Mesendoderm (in vitro differentiated cells): ENCODE measurements at regions not wholly inside any gene's neighbourhood (a gene's known extent, or its start where the extent isn't known, plus 50 kb on each side); places are given as distances from the start of the nearest gene placed in this dataset.

Source experiments
- DNase-seq: peaks from one replicate; pipeline ENCODE4 v3.0.0; 2013
- H2AK5ac ChIP-seq: 2 replicates; pipeline ENCODE4 v1.6.1; 2013; ENCODE audit warnings: low read length, inconsistent platforms
- H2BK120ac ChIP-seq: 2 replicates; pipeline ENCODE4 v1.6.1; 2013; ENCODE audit warnings: low read depth, mild to moderate bottlenecking, low read length, moderate library complexity, mixed read lengths
- H2BK15ac ChIP-seq: replicated peaks from 2 replicates; pipeline ENCODE4 v1.6.1; 2013; ENCODE audit warnings: low read depth, mild to moderate bottlenecking, moderate library complexity
- H2BK5ac ChIP-seq: 2 replicates; pipeline ENCODE4 v1.6.1; 2013; ENCODE audit warnings: low read length, inconsistent platforms
- H3K18ac ChIP-seq: 2 replicates; pipeline ENCODE4 v1.6.1; 2013; ENCODE audit warnings: mild to moderate bottlenecking, low read length, mixed read lengths
- H3K23ac ChIP-seq: one replicate; pipeline ENCODE4 v1.6.1; 2013; ENCODE audit warnings: low read length
- H3K27ac ChIP-seq: 2 replicates; pipeline ENCODE4 v1.5.1; 2013; ENCODE audit warnings: low read depth, mild to moderate bottlenecking, inconsistent platforms, low read length, moderate library complexity
- H3K27me3 ChIP-seq: 2 replicates; pipeline ENCODE4 v1.6.1; 2013; ENCODE audit warnings: low read length, control low read depth, mild to moderate bottlenecking, inconsistent platforms; ENCODE audit not compliant: insufficient read depth, poor library complexity
- H3K36me3 ChIP-seq: 2 replicates; pipeline ENCODE4 v1.6.1; 2013; ENCODE audit warnings: low read length, inconsistent platforms; ENCODE audit not compliant: control insufficient read depth, insufficient read depth
- H3K4ac ChIP-seq: one replicate; pipeline ENCODE4 v1.6.1; 2013; ENCODE audit warnings: low read depth, mild to moderate bottlenecking, low read length, moderate library complexity
- H3K4me1 ChIP-seq: 2 replicates; pipeline ENCODE4 v1.6.1; 2013; ENCODE audit warnings: low read depth, low read length, inconsistent platforms; ENCODE audit not compliant: control insufficient read depth
- H3K4me2 ChIP-seq: 2 replicates; pipeline ENCODE4 v1.6.1; 2013; ENCODE audit warnings: low read length
- H3K4me3 ChIP-seq: 2 replicates; pipeline ENCODE4 v1.5.1; 2013; ENCODE audit warnings: mild to moderate bottlenecking, low read length
- H3K56ac ChIP-seq: one replicate; pipeline ENCODE4 v1.6.1; 2013; ENCODE audit warnings: low read length
- H3K79me1 ChIP-seq: 2 replicates; pipeline ENCODE4 v1.6.1; 2013; ENCODE audit warnings: low read length, inconsistent platforms
- H3K79me2 ChIP-seq: 2 replicates; pipeline ENCODE4 v1.6.1; 2013; ENCODE audit warnings: mild to moderate bottlenecking, low read length; ENCODE audit not compliant: control insufficient read depth, insufficient read depth
- H3K9ac ChIP-seq: 2 replicates; pipeline ENCODE4 v1.6.1; 2013; ENCODE audit warnings: low read length, inconsistent platforms
- H4K5ac ChIP-seq: one replicate; pipeline ENCODE4 v1.6.1; 2013; ENCODE audit warnings: low read length
- H4K8ac ChIP-seq: one replicate; pipeline ENCODE4 v1.6.1; 2013; ENCODE audit warnings: low read depth, mild to moderate bottlenecking, control low read depth, low read length, moderate library complexity
- WGBS: extraction: QIAGEN DNeasy Blood & Tissue Kit; methylation state at CpG from one replicate; pipeline ENCODE4 v1.1.7; 2013; ENCODE audit warnings: low lambda C conversion rate, missing lambda C conversion rate; ENCODE audit not compliant: insufficient coverage; ENCODE audit errors: extremely low coverage; 5-methylcytosine and 5-hydroxymethylcytosine counted together

DNA sequence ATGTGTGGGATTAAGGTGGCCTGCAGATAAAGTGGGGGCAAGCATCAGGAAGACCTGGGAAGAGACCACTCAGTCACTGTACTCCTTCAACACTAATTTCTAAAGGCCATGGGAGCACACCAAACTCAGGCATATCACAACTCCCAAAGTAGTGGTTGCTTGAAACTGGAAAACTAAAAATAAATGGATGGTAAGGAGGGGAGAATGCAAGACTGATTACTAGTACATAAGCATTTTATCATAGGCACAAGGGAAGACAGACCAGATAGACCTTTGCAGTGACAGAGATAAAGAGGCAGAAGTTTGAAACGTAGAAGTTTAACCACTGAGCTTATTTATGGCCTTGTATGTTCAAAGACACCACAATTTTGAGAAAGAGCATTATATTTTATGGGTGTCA is 1098.1 kb upstream of the CELF4 start:
- H3K18ac ChIP-seq = no peak overlapping the region
- H3K56ac ChIP-seq = no peak overlapping the region
- no peaks in the 10 kb centered on the region for H3K4me1 ChIP-seq
- no peaks in the 10 kb centered on the region for H3K79me1 ChIP-seq
- H2BK15ac ChIP-seq = no peak overlapping the region
- H4K8ac ChIP-seq = no peak overlapping the region
- H2BK120ac ChIP-seq = no peak overlapping the region
- H2AK5ac ChIP-seq = no peak overlapping the region
- WGBS = no CpG with 5 or more reads among the region's 1 CpG
- H3K79me2 ChIP-seq = no peaks in the 10 kb centered on the region
- H3K23ac ChIP-seq = no peak overlapping the region
- no peak overlapping the region for H3K4ac ChIP-seq
- H3K4me3 ChIP-seq = no peak overlapping the region
- H2BK5ac ChIP-seq = no peak overlapping the region
- no peaks in the 10 kb centered on the region for H3K36me3 ChIP-seq
- H3K4me2 ChIP-seq = no peak overlapping the region
- H3K9ac ChIP-seq = no peak overlapping the region
- no peak overlapping the region for H3K27ac ChIP-seq
- H4K5ac ChIP-seq = no peak overlapping the region
- no peak for DNase-seq
- no peaks in the 10 kb centered on the region for H3K27me3 ChIP-seq

DNA sequence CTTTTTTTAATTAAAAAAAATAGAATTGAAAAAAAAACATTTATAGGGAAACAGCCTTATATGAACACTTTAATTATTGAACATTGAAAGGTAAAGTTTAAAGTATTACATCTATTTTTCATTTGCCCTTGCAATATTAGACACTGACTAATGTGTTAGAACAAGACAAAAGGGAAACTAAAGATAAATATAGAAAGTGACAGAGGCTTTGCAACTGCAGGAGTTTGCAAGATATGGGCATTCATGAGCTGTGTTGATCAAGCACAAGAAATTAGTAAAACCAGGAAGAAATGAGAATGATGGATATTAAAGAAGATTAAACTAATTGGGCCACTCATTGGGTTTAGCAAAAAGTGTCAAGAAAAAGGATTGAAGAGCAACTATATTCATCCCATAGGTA is 1097.7 kb upstream of the CELF4 start:
- no peak overlapping the region for H3K27ac ChIP-seq
- H3K23ac ChIP-seq = no peak overlapping the region
- H2BK5ac ChIP-seq = no peak overlapping the region
- no peak overlapping the region for H3K4ac ChIP-seq
- H2AK5ac ChIP-seq = no peak overlapping the region
- no peak overlapping the region for H3K4me2 ChIP-seq
- H3K27me3 ChIP-seq = no peaks in the 10 kb centered on the region
- no peaks in the 10 kb centered on the region for H3K36me3 ChIP-seq
- H4K8ac ChIP-seq = no peak overlapping the region
- H3K79me1 ChIP-seq = no peaks in the 10 kb centered on the region
- no peak overlapping the region for H4K5ac ChIP-seq
- H3K9ac ChIP-seq = no peak overlapping the region
- H3K4me3 ChIP-seq = no peak overlapping the region
- no peak overlapping the region for H2BK120ac ChIP-seq
- H3K4me1 ChIP-seq = no peaks in the 10 kb centered on the region
- no peak overlapping the region for H2BK15ac ChIP-seq
- DNase-seq = no peak
- H3K56ac ChIP-seq = no peak overlapping the region
- no peaks in the 10 kb centered on the region for H3K79me2 ChIP-seq
- H3K18ac ChIP-seq = no peak overlapping the region

DNA sequence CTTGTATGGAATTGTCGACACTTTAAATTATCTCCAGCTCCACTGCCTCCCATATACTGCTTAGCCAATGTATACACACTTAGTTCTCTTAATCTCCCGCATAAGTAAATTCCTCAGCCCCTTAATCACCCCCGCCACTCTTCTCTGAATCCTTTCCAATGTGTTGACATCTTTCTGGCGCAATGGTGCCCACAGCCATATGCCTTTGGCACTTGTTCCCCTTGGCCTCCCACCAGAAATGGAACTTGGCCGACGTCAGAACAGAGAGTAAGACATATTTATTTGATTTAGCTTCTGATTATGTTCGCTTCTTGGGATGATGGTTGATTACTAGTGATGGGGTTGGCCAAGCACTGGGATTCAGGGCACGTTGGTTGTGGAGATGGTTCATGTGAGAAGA is 1089.3 kb upstream of the CELF4 start:
- H3K27me3 ChIP-seq = no peaks in the 10 kb centered on the region
- H4K5ac ChIP-seq = no peak overlapping the region
- no peaks in the 10 kb centered on the region for H3K4me1 ChIP-seq
- H3K4me3 ChIP-seq = no peak overlapping the region
- no peak overlapping the region for H2BK120ac ChIP-seq
- no peak overlapping the region for H3K18ac ChIP-seq
- H3K23ac ChIP-seq = no peak overlapping the region
- no peak overlapping the region for H3K9ac ChIP-seq
- H3K4ac ChIP-seq = no peak overlapping the region
- H2BK5ac ChIP-seq = no peak overlapping the region
- H3K56ac ChIP-seq = no peak overlapping the region
- no peak overlapping the region for H3K4me2 ChIP-seq
- no peaks in the 10 kb centered on the region for H3K36me3 ChIP-seq
- no peak overlapping the region for H3K27ac ChIP-seq
- DNase-seq = no peak
- H2BK15ac ChIP-seq = no peak overlapping the region
- H4K8ac ChIP-seq = no peak overlapping the region
- H2AK5ac ChIP-seq = no peak overlapping the region
- no CpG with 5 or more reads among the region's 8 CpGs for WGBS
- H3K79me2 ChIP-seq = no peaks in the 10 kb centered on the region
- H3K79me1 ChIP-seq = no peaks in the 10 kb centered on the region

DNA sequence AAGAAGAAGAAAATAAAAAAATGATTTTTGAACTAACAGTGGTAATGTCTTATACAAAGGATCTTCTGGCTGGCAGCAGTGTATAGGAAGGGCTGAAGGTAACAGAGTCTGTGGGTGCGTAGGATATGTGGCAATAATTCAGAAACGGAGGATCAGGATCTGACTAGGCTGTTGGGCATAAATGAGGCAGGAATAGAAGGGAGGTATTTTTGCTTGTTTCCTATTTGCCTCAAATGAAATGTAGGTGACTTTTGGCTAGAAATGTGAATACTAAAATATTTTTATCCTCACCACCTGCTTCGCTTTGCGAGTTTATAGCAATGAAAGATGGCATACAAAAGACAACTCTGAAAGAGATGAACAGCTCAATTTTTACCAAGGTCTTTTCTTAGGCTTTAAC is 1086.1 kb upstream of the CELF4 start:
- no peak overlapping the region for H3K56ac ChIP-seq
- no peak overlapping the region for H3K27ac ChIP-seq
- H2AK5ac ChIP-seq = no peak overlapping the region
- no peak overlapping the region for H3K23ac ChIP-seq
- no CpG with 5 or more reads among the region's 4 CpGs for WGBS
- H2BK120ac ChIP-seq = no peak overlapping the region
- H3K9ac ChIP-seq = no peak overlapping the region
- no peaks in the 10 kb centered on the region for H3K79me2 ChIP-seq
- no peak overlapping the region for H3K18ac ChIP-seq
- no peaks in the 10 kb centered on the region for H3K27me3 ChIP-seq
- no peak overlapping the region for H2BK15ac ChIP-seq
- H4K5ac ChIP-seq = no peak overlapping the region
- no peak for DNase-seq
- no peaks in the 10 kb centered on the region for H3K79me1 ChIP-seq
- no peaks in the 10 kb centered on the region for H3K4me1 ChIP-seq
- no peak overlapping the region for H3K4ac ChIP-seq
- H3K4me3 ChIP-seq = no peak overlapping the region
- no peak overlapping the region for H2BK5ac ChIP-seq
- H3K36me3 ChIP-seq = no peaks in the 10 kb centered on the region
- H4K8ac ChIP-seq = no peak overlapping the region
- no peak overlapping the region for H3K4me2 ChIP-seq

DNA sequence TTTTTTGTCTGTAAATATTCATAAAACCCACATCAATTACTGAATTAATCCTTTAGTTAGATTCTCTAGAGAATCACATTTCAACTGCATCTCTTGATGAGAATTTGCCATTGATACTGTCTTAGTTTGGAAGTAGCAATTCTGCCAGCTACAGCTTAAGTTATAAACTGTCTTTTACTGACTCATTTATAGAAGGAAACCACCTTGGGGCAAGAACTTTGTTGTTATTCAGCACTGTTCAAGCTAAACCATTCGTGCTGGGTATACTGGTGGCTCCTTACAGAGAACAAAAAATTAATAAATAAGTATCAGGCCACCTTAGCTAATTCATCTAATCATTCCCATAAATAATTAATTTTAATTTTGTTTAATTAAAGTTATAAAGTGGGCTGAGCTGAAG is 1082.6 kb upstream of the CELF4 start:
- no peak for DNase-seq
- H3K4me2 ChIP-seq = no peak overlapping the region
- no peak overlapping the region for H3K18ac ChIP-seq
- no peak overlapping the region for H2BK120ac ChIP-seq
- H2BK15ac ChIP-seq = no peak overlapping the region
- H3K9ac ChIP-seq = no peak overlapping the region
- no peaks in the 10 kb centered on the region for H3K79me1 ChIP-seq
- no peak overlapping the region for H3K27ac ChIP-seq
- no peak overlapping the region for H3K23ac ChIP-seq
- no peak overlapping the region for H3K4ac ChIP-seq
- H3K36me3 ChIP-seq = no peaks in the 10 kb centered on the region
- no peak overlapping the region for H4K8ac ChIP-seq
- H3K79me2 ChIP-seq = no peaks in the 10 kb centered on the region
- H2BK5ac ChIP-seq = no peak overlapping the region
- WGBS = no CpG with 5 or more reads among the region's 1 CpG
- H2AK5ac ChIP-seq = no peak overlapping the region
- no peak overlapping the region for H4K5ac ChIP-seq
- H3K4me3 ChIP-seq = no peak overlapping the region
- H3K27me3 ChIP-seq = no peaks in the 10 kb centered on the region
- H3K56ac ChIP-seq = no peak overlapping the region
- H3K4me1 ChIP-seq = no peaks in the 10 kb centered on the region

DNA sequence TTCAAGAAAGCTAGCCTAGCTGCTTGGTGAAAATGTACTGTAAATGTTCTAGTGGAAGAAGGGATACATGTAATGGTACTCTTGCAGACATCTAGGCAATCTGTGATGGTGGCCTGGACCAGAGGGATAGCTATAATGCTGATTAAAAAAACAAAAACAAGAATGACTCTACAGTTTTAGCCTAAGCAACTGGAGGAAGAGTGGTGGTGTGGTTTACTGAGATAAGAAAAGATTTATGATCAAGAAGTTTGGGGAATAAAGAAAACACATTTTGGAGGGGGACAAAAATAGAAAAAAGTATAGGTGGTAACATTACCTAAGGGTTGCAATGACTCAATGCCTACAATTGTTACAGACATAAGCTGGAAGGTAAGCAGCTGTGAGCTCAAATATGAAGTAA is 1080.7 kb upstream of the CELF4 start:
- Histone ChIP-seq H3K23ac (no peak overlapping the region), H3K79me1 (no peaks in the 10 kb centered on the region), H4K8ac (no peak overlapping the region), H3K4me1 (no peaks in the 10 kb centered on the region), H3K4me2 (no peak overlapping the region), H3K36me3 (no peaks in the 10 kb centered on the region), H4K5ac (no peak overlapping the region), H2BK120ac (no peak overlapping the region), H3K18ac (no peak overlapping the region), H3K4me3 (no peak overlapping the region), H3K56ac (no peak overlapping the region), H3K9ac (no peak overlapping the region), H3K27ac (no peak overlapping the region), H2BK5ac (no peak overlapping the region), H3K79me2 (no peaks in the 10 kb centered on the region), H2AK5ac (no peak overlapping the region), H3K27me3 (no peaks in the 10 kb centered on the region), H2BK15ac (no peak overlapping the region), H3K4ac (no peak overlapping the region)
- no peak for DNase-seq
